HEK293 (cell line): ENCODE measurements at regions not wholly inside any gene's neighbourhood (a gene's known extent, or its start where the extent isn't known, plus 50 kb on each side); places are given as distances from the start of the nearest gene placed in this dataset.

ENCODE experiments used
- CTCF ChIA-PET: fragments of 350-600 bp; formaldehyde crosslinking; extraction: SDS; loops from one replicate; lab custom pipeline; 2021; ENCODE audit warnings: antibody characterized with exemption; lab: Yijun Ruan, JAX
- POLR2A ChIA-PET: fragments of 300-600 bp; formaldehyde crosslinking; extraction: SDS; loops from one replicate; lab custom pipeline; 2020; ENCODE audit warnings: antibody characterized with exemption, inconsistent platforms; lab: Yijun Ruan, JAX
- H3K27ac ChIP-seq: fragments of 200-500 bp; sonication (Bioruptor generic); 2 replicates; pipeline ENCODE4 v1.5.1; 2014; ENCODE audit warnings: low read depth, low read length, control low read depth, inconsistent platforms; ENCODE audit errors: extremely low read depth
- H3K36me3 ChIP-seq, 2 experiments: fragments of 200-500 bp in 1 of 2; sonication (Bioruptor generic) in 1 of 2; 1 replicate in 1 of 2; 2 replicates in 1 of 2; pipeline ENCODE4 v1.5.1; 2014 to 2017; ENCODE audit warnings: inconsistent platforms in 2 of 2, low read length in 2 of 2; ENCODE audit not compliant: control insufficient read depth in 2 of 2, insufficient read depth in 1 of 2
- H3K4me1 ChIP-seq: fragments of 200-500 bp; sonication (Bioruptor generic); 2 replicates; pipeline ENCODE4 v1.5.1; 2014; ENCODE audit warnings: mild to moderate bottlenecking, low read length, inconsistent platforms; ENCODE audit not compliant: control insufficient read depth, insufficient read depth
- H3K4me3 ChIP-seq: 2 replicates; pipeline ENCODE4 v1.5.1; 2011; ENCODE audit warnings: low read depth, mild to moderate bottlenecking, control low read depth, low read length, moderate library complexity
- H3K9me3 ChIP-seq: fragments of 200-500 bp; sonication (Bioruptor generic); 2 replicates; pipeline ENCODE4 v1.5.1; 2014; ENCODE audit warnings: low read depth, low read length, inconsistent platforms; ENCODE audit not compliant: control insufficient read depth, insufficient read depth
- CTCF ChIP-seq: fragments of 450-650 bp; formaldehyde crosslinking; IDR thresholded peaks from 2 replicates; pipeline ENCODE4 v1.5.1; 2016; ENCODE audit warnings: missing biosample characterization, missing genetic modification characterization
- EGR2 ChIP-seq: fragments of 450-650 bp; formaldehyde crosslinking; IDR thresholded peaks from 2 replicates; pipeline ENCODE4 v1.5.1; 2016; ENCODE audit warnings: low read depth, missing biosample characterization, missing genetic modification characterization
- KLF8 ChIP-seq: fragments of 450-650 bp; formaldehyde crosslinking; IDR thresholded peaks from 2 replicates; pipeline ENCODE4 v1.5.1; 2016; ENCODE audit warnings: missing biosample characterization, missing genetic modification characterization
- MEIS1 ChIP-seq: sonication (generic); formaldehyde crosslinking; IDR thresholded peaks from 2 replicates; pipeline ENCODE4 v1.8.1; 2022; ENCODE audit warnings: missing genetic modification reagents, mild to moderate bottlenecking, borderline replicate concordance
- PRDM6 ChIP-seq: fragments of 450-650 bp; formaldehyde crosslinking; IDR thresholded peaks from 2 replicates; pipeline ENCODE4 v1.5.1; 2017; ENCODE audit warnings: missing biosample characterization, missing genetic modification characterization
- SCRT1 ChIP-seq: fragments of 450-650 bp; formaldehyde crosslinking; IDR thresholded peaks from 2 replicates; pipeline ENCODE4 v1.5.1; 2016; ENCODE audit warnings: missing biosample characterization, missing genetic modification characterization, borderline replicate concordance
- SCRT2 ChIP-seq: fragments of 450-650 bp; formaldehyde crosslinking; IDR thresholded peaks from 2 replicates; pipeline ENCODE4 v1.5.1; 2016; ENCODE audit warnings: missing biosample characterization, missing genetic modification characterization
- TCF7L2 ChIP-seq: IDR thresholded peaks from 2 replicates; pipeline ENCODE4 v1.6.1; 2011; ENCODE audit warnings: low read depth, mild to moderate bottlenecking, inconsistent platforms, low read length, moderate library complexity, borderline replicate concordance
- ZBTB1 ChIP-seq: fragments of 450-650 bp; formaldehyde crosslinking; IDR thresholded peaks from 2 replicates; pipeline ENCODE4 v1.5.1; 2016; ENCODE audit warnings: missing biosample characterization, missing genetic modification characterization
- ZBTB17 ChIP-seq: fragments of 450-650 bp; formaldehyde crosslinking; IDR thresholded peaks from 2 replicates; pipeline ENCODE4 v1.5.1; 2016; ENCODE audit warnings: missing biosample characterization, missing genetic modification characterization
- ZBTB7A ChIP-seq: fragments of 450-650 bp; formaldehyde crosslinking; IDR thresholded peaks from 2 replicates; pipeline ENCODE4 v1.5.1; 2016; ENCODE audit warnings: low read depth, missing biosample characterization, missing genetic modification characterization
- ZNF169 ChIP-seq: fragments of 450-650 bp; formaldehyde crosslinking; IDR thresholded peaks from 2 replicates; pipeline ENCODE4 v1.5.1; 2016; ENCODE audit warnings: missing biosample characterization, missing genetic modification characterization
- ZNF211 ChIP-seq: fragments of 450-650 bp; formaldehyde crosslinking; IDR thresholded peaks from 2 replicates; pipeline ENCODE4 v1.5.1; 2016; ENCODE audit warnings: low read depth, missing biosample characterization, missing genetic modification characterization
- ZNF221 ChIP-seq: fragments of 450-650 bp; formaldehyde crosslinking; IDR thresholded peaks from 2 replicates; pipeline ENCODE4 v1.5.1; 2017; ENCODE audit warnings: missing biosample characterization, missing genetic modification characterization, borderline replicate concordance
- ZNF23 ChIP-seq: fragments of 450-650 bp; formaldehyde crosslinking; IDR thresholded peaks from 2 replicates; pipeline ENCODE4 v1.5.1; 2016; ENCODE audit warnings: missing biosample characterization, missing genetic modification characterization, borderline replicate concordance
- ZNF26 ChIP-seq: fragments of 450-650 bp; formaldehyde crosslinking; IDR thresholded peaks from 2 replicates; pipeline ENCODE4 v1.5.1; 2016; ENCODE audit warnings: missing biosample characterization, missing genetic modification characterization
- ZNF335 ChIP-seq: fragments of 450-650 bp; formaldehyde crosslinking; conservative IDR thresholded peaks from 2 replicates; pipeline ENCODE4 v1.5.1; 2016; ENCODE audit warnings: missing biosample characterization, missing genetic modification characterization
- ZNF398 ChIP-seq: fragments of 450-650 bp; formaldehyde crosslinking; IDR thresholded peaks from 2 replicates; pipeline ENCODE4 v1.5.1; 2017; ENCODE audit warnings: missing biosample characterization, missing genetic modification characterization
- ZNF404 ChIP-seq: fragments of 450-650 bp; formaldehyde crosslinking; IDR thresholded peaks from 2 replicates; pipeline ENCODE4 v1.5.1; 2017; ENCODE audit warnings: missing biosample characterization, missing genetic modification characterization
- ZNF449 ChIP-seq: fragments of 450-650 bp; formaldehyde crosslinking; IDR thresholded peaks from 2 replicates; pipeline ENCODE4 v1.5.1; 2017; ENCODE audit warnings: missing biosample characterization, mild to moderate bottlenecking, missing genetic modification characterization, moderate library complexity
- ZNF585B ChIP-seq: fragments of 450-650 bp; formaldehyde crosslinking; IDR thresholded peaks from 2 replicates; pipeline ENCODE4 v1.5.1; 2016; ENCODE audit warnings: missing biosample characterization, missing genetic modification characterization
- ZNF626 ChIP-seq: fragments of 450-650 bp; sonication (Bioruptor Pico); formaldehyde crosslinking; IDR thresholded peaks from 2 replicates; pipeline ENCODE4 v1.5.1; 2018; ENCODE audit warnings: missing biosample characterization, missing genetic modification characterization, inconsistent platforms
- ZNF670 ChIP-seq: fragments of 450-650 bp; formaldehyde crosslinking; IDR thresholded peaks from 2 replicates; pipeline ENCODE4 v1.5.1; 2016; ENCODE audit warnings: missing biosample characterization, missing genetic modification characterization, low read depth
- ZNF830 ChIP-seq: fragments of 450-650 bp; IDR thresholded peaks from 2 replicates; pipeline ENCODE4 v1.5.0; 2018; ENCODE audit warnings: missing biosample characterization, missing genetic modification characterization, low read depth, mild to moderate bottlenecking, moderate library complexity

GRCh38 chr12:19014240-19014639 lies 115.3 kb upstream of the PLEKHA5 start:
- POLR2A ChIA-PET: no interaction called here
- no peak overlapping the region for H3K4me3 ChIP-seq
- H3K36me3 ChIP-seq: no peaks in the 10 kb centered on the region
- no peaks in the 10 kb centered on the region for H3K9me3 ChIP-seq
- H3K4me1 ChIP-seq: no peaks in the 10 kb centered on the region
- no peak overlapping the region for H3K27ac ChIP-seq
- CTCF ChIA-PET: interaction anchor here (0.6 to 0.7 kb wide), 2 partner anchors 13 to 110 kb away, joined by 3 read pairs; no protein-coding TSS in a partner anchor
- TF ChIP-seq KLF8: no peak
- peak; percentile 29; the same call in 1 of the 2 replicates for TF ChIP-seq ZNF585B (tag by site-specific recombination)
- no peak for TF ChIP-seq ZNF449 (tag by site-specific recombination)
- TF ChIP-seq ZNF169 (tag by site-specific recombination): no peak

- no peak overlapping the region for H3K27ac ChIP-seq
- CTCF ChIA-PET: no interaction called here
These were observed 114.2 kb upstream of the PLEKHA5 start for GRCh38 chr12:19015285-19015684.

GRCh38 chr12:19018302-19018970 lies 111.1 kb upstream of the PLEKHA5 start:
- POLR2A ChIA-PET: no interaction called here
- no peak overlapping the region for H3K27ac ChIP-seq
- no peaks in the 10 kb centered on the region for H3K4me1 ChIP-seq
- H3K36me3 ChIP-seq: no peaks in the 10 kb centered on the region
- H3K4me3 ChIP-seq: no peak overlapping the region
- CTCF ChIA-PET: no interaction called here
- H3K9me3 ChIP-seq: no peaks in the 10 kb centered on the region
- no peak for TF ChIP-seq CTCF (tag by site-specific recombination)
- no peak for TF ChIP-seq ZBTB7A
- no peak for TF ChIP-seq ZBTB17 (tag by site-specific recombination)
- no peak for TF ChIP-seq PRDM6 (tag by site-specific recombination)
- TF ChIP-seq TCF7L2: no peak
- no peak for TF ChIP-seq ZNF626
- TF ChIP-seq ZNF26 (tag by site-specific recombination): no peak
- no peak for TF ChIP-seq ZNF211 (tag by site-specific recombination)
- TF ChIP-seq ZNF221 (tag by site-specific recombination): no peak
- TF ChIP-seq EGR2 (tag by site-specific recombination): no peak
- no peak for TF ChIP-seq ZBTB1 (tag by site-specific recombination)
- TF ChIP-seq ZNF23 (tag by site-specific recombination): no peak
- no peak for TF ChIP-seq ZNF670
- no peak for TF ChIP-seq SCRT1 (tag by site-specific recombination)

More at GRCh38 chr12:19015285-19015684, 114.2 kb upstream of the PLEKHA5 start:
- Histone ChIP-seq H3K4me3 (no peak overlapping the region), H3K4me1 (no peaks in the 10 kb centered on the region), H3K36me3 (no peaks in the 10 kb centered on the region), H3K9me3 (no peaks in the 10 kb centered on the region)
- POLR2A ChIA-PET: no interaction called here
- TF ChIP-seq SCRT2 (no peak), ZNF398 (tag by site-specific recombination) (no peak), ZNF830 (no peak), MEIS1 (CRISPR knock-in tag) (no peak), ZNF335 (no peak), ZNF404 (tag by site-specific recombination) (no peak)
